ENCODE measurements at regions not wholly inside any gene's neighbourhood (a gene's known extent, or its start where the extent isn't known, plus 50 kb on each side); places are given as distances from the start of the nearest gene placed in this dataset.

DNA sequence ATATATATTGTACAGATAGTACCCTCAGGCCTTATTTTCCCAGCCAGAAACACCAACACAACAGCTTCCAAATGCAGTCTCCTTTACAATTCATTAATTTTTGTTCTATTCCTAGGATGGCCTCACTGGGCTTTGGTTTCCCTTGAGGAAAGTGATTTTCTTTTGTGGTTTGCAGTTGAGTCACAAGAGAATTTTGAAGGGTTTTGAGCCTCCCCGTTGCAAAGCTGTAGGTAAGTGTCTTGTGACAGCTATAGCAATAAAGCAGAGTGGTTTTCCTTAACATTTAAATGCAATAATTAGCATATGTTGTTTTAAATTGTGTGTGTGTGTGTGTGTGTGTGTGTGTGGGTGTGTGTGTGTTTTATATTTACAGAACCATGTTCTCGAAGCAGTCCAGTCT, 54.1 kb upstream of the WDR17 start:
- DNase-seq (ENCODE audit: low read depth), result no peak

DNA sequence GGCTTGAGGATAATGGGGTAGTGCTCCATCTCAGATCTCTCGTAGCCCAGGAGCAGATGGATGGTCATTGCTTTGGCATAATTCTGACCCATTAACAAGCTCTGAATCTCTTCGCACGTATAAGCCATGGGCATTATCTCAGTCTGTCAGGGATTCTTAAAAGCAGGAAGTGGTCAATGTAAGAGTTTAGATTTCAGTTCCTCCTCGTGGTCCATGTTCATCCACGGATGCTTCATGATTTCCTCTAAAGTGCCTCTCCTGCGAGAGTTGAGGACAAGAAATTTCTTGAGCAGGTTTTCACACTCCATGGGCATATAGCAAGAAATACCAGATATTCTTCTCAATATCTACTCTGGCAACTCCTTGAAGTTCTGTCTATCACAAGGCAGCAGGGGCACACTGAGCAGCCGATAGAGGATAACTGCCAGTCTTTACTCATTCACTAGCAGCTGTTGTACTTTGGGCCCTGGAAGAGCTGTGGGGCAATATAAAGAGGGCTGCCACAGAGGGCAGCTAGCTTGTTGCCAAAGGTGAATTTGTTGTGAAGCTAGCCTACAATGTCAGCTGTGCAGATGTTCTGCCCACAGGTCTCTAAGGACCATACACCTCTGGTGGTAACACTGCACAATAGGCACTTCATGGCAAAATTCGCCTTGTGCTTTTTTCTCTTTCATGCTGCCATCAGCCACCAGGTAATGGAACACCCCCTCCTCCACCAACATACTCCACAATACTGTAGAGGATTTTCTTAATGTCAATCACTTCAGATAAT, 52.0 kb upstream of the WDR17 start:
- DNase-seq (ENCODE audit: low read depth), result no peak

DNA sequence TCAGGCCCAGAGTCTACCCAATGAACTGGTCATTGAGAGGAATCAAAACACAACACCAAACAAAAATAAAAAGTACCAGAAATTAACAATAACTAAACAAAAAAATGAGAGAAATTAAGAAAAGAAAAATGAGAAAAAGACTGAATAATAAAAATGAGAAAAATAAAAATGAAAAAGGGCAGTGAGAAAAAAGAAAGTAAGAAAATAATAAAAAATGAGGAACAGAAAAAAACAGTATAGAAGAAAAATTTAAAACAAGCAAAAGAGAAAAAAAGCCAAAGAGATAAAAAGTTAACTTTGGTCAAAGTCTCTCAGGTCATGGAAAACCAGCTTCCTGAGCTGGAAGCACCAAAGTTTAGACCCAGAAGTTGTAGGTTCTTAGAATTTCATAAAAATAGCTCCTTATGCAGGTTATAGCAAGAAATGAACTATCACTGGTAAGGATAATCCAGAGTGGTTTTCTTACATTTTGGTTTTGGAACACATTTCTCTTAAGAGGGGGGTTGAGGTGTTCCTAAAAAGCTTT, 51.0 kb upstream of the WDR17 start:
- no peak for DNase-seq (ENCODE audit: low read depth)
